Anterior cingulate cortex (tissue), 58 donors: ENCODE measurements at regions not wholly inside any gene's neighbourhood (a gene's known extent, or its start where the extent isn't known, plus 50 kb on each side); places are given as distances from the start of the nearest gene placed in this dataset.
"Not testable (repeated sequence)": the region's sequence is repeated elsewhere in the genome, so short reads cannot be mapped to it uniquely, and the experiment has no call there.

Experiments used
- DNase-seq, 58 donors: peaks; one replicate each; lab custom pipeline; 2025; lab: John Stamatoyannopoulos, UW

GRCh38 chr16:27600381-27600780 lies 50.4 kb downstream of the KATNIP start:
- no peak for DNase-seq

- DNase-seq = no peak
These were observed 52.2 kb downstream of the KATNIP start for GRCh38 chr16:27602103-27602502.

- DNase-seq = peak in 15 of 58 donors; percentile 0 to 56 (median 2)
These were observed 55.7 kb downstream of the KATNIP start for GRCh38 chr16:27605500-27606106.

GRCh38 chr16:27611340-27611739 lies 61.4 kb downstream of the KATNIP start:
- no peak for DNase-seq

GRCh38 chr16:27613238-27613791 lies 63.4 kb downstream of the KATNIP start:
- no peak for DNase-seq

- no peak for DNase-seq
These were observed 67.7 kb downstream of the KATNIP start for GRCh38 chr16:27617665-27618064.

- DNase-seq = no peak
These were observed 68.2 kb downstream of the KATNIP start for GRCh38 chr16:27618165-27618564.

GRCh38 chr16:27618606-27619327 lies 68.8 kb downstream of the KATNIP start:
- no peak for DNase-seq

GRCh38 chr16:27620541-27620940 lies 70.6 kb downstream of the KATNIP start:
- no peak for DNase-seq

- DNase-seq = no peak
These were observed 74.5 kb downstream of the KATNIP start for GRCh38 chr16:27624154-27625049.

- no peak for DNase-seq
These were observed 75.2 kb downstream of the KATNIP start for GRCh38 chr16:27625050-27625697.

GRCh38 chr16:27627136-27627535 lies 77.2 kb downstream of the KATNIP start:
- DNase-seq = no peak

GRCh38 chr16:27628241-27628942 lies 78.4 kb downstream of the KATNIP start:
- DNase-seq = no peak

- DNase-seq = not testable (repeated sequence)
These were observed 79.1 kb downstream of the KATNIP start for GRCh38 chr16:27628943-27629462.

- DNase-seq = no peak
These were observed 82.3 kb downstream of the KATNIP start for GRCh38 chr16:27632216-27632615.

- DNase-seq = no peak
These were observed 83.3 kb downstream of the KATNIP start for GRCh38 chr16:27633221-27633620.

- DNase-seq = no peak
These were observed 83.8 kb downstream of the KATNIP start for GRCh38 chr16:27633721-27634120.

GRCh38 chr16:27634779-27635178 lies 84.8 kb downstream of the KATNIP start:
- no peak for DNase-seq

GRCh38 chr16:27636453-27637240 lies 86.7 kb downstream of the KATNIP start:
- no peak for DNase-seq
